Right atrium auricular region (tissue), 2 donors: ENCODE measurements at regions not wholly inside any gene's neighbourhood (a gene's known extent, or its start where the extent isn't known, plus 50 kb on each side); places are given as distances from the start of the nearest gene placed in this dataset.

Experiments
- DNase-seq: peaks from one replicate; pipeline ENCODE4 v3.0.0-alpha.2; 2019; ENCODE audit warnings: low spot score
- H3K27ac ChIP-seq, 2 donors: fragments of 200-600 bp; sonication (generic); 1 replicate in 1 of 2; 2 replicates in 1 of 2; pipeline ENCODE4 v1.5.1; 2016 to 2019
- H3K27me3 ChIP-seq, 2 donors: fragments of 200-600 bp; sonication (generic); one replicate each; pipeline versions ENCODE4 v1.5.1 to v1.6.0; 2017 to 2019
- H3K36me3 ChIP-seq: fragments of 200-600 bp; sonication (generic); one replicate; pipeline ENCODE4 v1.5.1; 2016
- H3K4me1 ChIP-seq, 2 donors: fragments of 200-600 bp; sonication (generic); one replicate each; pipeline versions ENCODE4 v1.5.1 to v1.6.0; 2017 to 2019
- H3K4me3 ChIP-seq, 2 donors: fragments of 200-600 bp; sonication (generic); 1 replicate in 1 of 2; 2 replicates in 1 of 2; pipeline ENCODE4 v1.5.1; 2017 to 2019; ENCODE audit warnings: mild to moderate bottlenecking in 1 of 2, moderate library complexity in 1 of 2
- H3K9me3 ChIP-seq, 2 donors: fragments of 200-600 bp; sonication (generic); one replicate each; pipeline ENCODE4 v1.5.1; 2019
- CTCF ChIP-seq, 2 donors: fragments of 200-600 bp; sonication (generic); IDR thresholded peaks; one replicate each; pipeline ENCODE4 v1.5.1; 2019; ENCODE audit warnings: antibody characterized with exemption in 2 of 2

- Histone ChIP-seq H3K27me3 (no peaks in the 10 kb centered on the region), H3K9me3 (no peaks in the 10 kb centered on the region), H3K27ac (no peak overlapping the region), H3K4me1 (no peaks in the 10 kb centered on the region), H3K36me3 (no peaks in the 10 kb centered on the region), H3K4me3 (no peak overlapping the region)
- DNase-seq, result no peak
- TF ChIP-seq CTCF (IDR thresholded peaks at IDR 0.05), result no peak
Observed at GRCh38 chr3:13162549-13163320, 89.5 kb upstream of the IQSEC1 start.

- no peaks in the 10 kb centered on the region for H3K4me1 ChIP-seq
- H3K36me3 ChIP-seq, result no peaks in the 10 kb centered on the region
- no peak for DNase-seq
- no peak for TF ChIP-seq CTCF (IDR thresholded peaks at IDR 0.05)
- no peak overlapping the region for H3K27ac ChIP-seq
- H3K27me3 ChIP-seq, result no peaks in the 10 kb centered on the region
- H3K4me3 ChIP-seq, result no peak overlapping the region
- no peaks in the 10 kb centered on the region for H3K9me3 ChIP-seq
Observed at GRCh38 chr3:13161771-13162535, 88.7 kb upstream of the IQSEC1 start.

GRCh38 chr3:13161021-13161759 lies 88.0 kb upstream of the IQSEC1 start:
- Histone ChIP-seq H3K27ac (no peak overlapping the region), H3K4me1 (no peaks in the 10 kb centered on the region), H3K4me3 (no peak overlapping the region), H3K9me3 (peaks cover 0 to 4% of the 10 kb centered on the region in 2 donors), H3K27me3 (no peaks in the 10 kb centered on the region), H3K36me3 (no peaks in the 10 kb centered on the region)
- TF ChIP-seq CTCF (IDR thresholded peaks at IDR 0.05), result no peak
- no peak for DNase-seq

- no peak for DNase-seq
- Histone ChIP-seq H3K9me3 (peaks cover 0 to 10% of the 10 kb centered on the region in 2 donors), H3K27me3 (no peaks in the 10 kb centered on the region)
Observed at GRCh38 chr3:13160619-13161018, 87.4 kb upstream of the IQSEC1 start.

GRCh38 chr3:13159890-13160289 lies 86.7 kb upstream of the IQSEC1 start:
- Histone ChIP-seq H3K4me1 (no peaks in the 10 kb centered on the region), H3K4me3 (no peak overlapping the region), H3K9me3 (peaks cover 0 to 17% of the 10 kb centered on the region in 2 donors), H3K27ac (no peak overlapping the region), H3K27me3 (no peaks in the 10 kb centered on the region), H3K36me3 (no peaks in the 10 kb centered on the region)
- no peak for TF ChIP-seq CTCF (IDR thresholded peaks at IDR 0.05)
- no peak for DNase-seq

More at GRCh38 chr3:13160619-13161018, 87.4 kb upstream of the IQSEC1 start:
- H3K27ac ChIP-seq, result no peak overlapping the region
- H3K36me3 ChIP-seq, result no peaks in the 10 kb centered on the region
- H3K4me3 ChIP-seq, result no peak overlapping the region
- no peaks in the 10 kb centered on the region for H3K4me1 ChIP-seq
- no peak for TF ChIP-seq CTCF (IDR thresholded peaks at IDR 0.05)
